Smooth muscle cell (in vitro differentiated cells): ENCODE measurements at regions not wholly inside any gene's neighbourhood (a gene's known extent, or its start where the extent isn't known, plus 50 kb on each side); places are given as distances from the start of the nearest gene placed in this dataset.
A peak's percentile ranks its signal among the peaks of the same experiment; 100 is the strongest.

Experiments
- DNase-seq: peaks from one replicate; lab custom pipeline; 2025; ENCODE audit not compliant: unreplicated experiment; lab: John Stamatoyannopoulos, UW
- H2AFZ ChIP-seq: fragments of 200-600 bp; sonication (generic); 2 replicates; pipeline ENCODE4 v1.6.0; 2016; ENCODE audit warnings: antibody characterized with exemption, low read depth, mild to moderate bottlenecking
- H3F3A ChIP-seq: fragments of 200-600 bp; sonication (generic); 2 replicates; pipeline ENCODE4 v1.6.0; 2017; ENCODE audit warnings: antibody characterized with exemption, low read depth
- H3K27ac ChIP-seq: fragments of 200-600 bp; sonication (generic); 2 replicates; pipeline ENCODE4 v1.5.1; 2016; ENCODE audit warnings: low read depth, mild to moderate bottlenecking
- H3K27me3 ChIP-seq: fragments of 200-600 bp; sonication (generic); 2 replicates; pipeline ENCODE4 v1.6.1; 2016; ENCODE audit warnings: low read depth, mild to moderate bottlenecking
- H3K36me3 ChIP-seq: fragments of 200-600 bp; sonication (generic); 2 replicates; pipeline ENCODE4 v1.5.1; 2016; ENCODE audit warnings: low read depth
- H3K4me1 ChIP-seq: fragments of 200-600 bp; sonication (generic); 2 replicates; pipeline ENCODE4 v1.5.1; 2016; ENCODE audit warnings: low read depth
- H3K4me2 ChIP-seq: fragments of 200-600 bp; sonication (generic); 2 replicates; pipeline ENCODE4 v1.6.0; 2016; ENCODE audit warnings: mild to moderate bottlenecking
- H3K4me3 ChIP-seq: fragments of 200-600 bp; sonication (generic); 2 replicates; pipeline ENCODE4 v1.5.1; 2016; ENCODE audit warnings: mild to moderate bottlenecking
- H3K79me2 ChIP-seq: fragments of 200-600 bp; sonication (generic); 2 replicates; pipeline ENCODE4 v1.6.0; 2016; ENCODE audit warnings: low read depth, mild to moderate bottlenecking
- H3K9ac ChIP-seq: fragments of 200-600 bp; sonication (generic); 2 replicates; pipeline ENCODE4 v1.6.0; 2016; ENCODE audit warnings: low read depth
- H3K9me3 ChIP-seq: fragments of 200-600 bp; sonication (generic); replicated peaks from 2 replicates; pipeline ENCODE4 v1.5.1; 2016; ENCODE audit warnings: low read depth
- H4K20me1 ChIP-seq: fragments of 200-600 bp; sonication (generic); 2 replicates; pipeline ENCODE4 v1.6.0; 2016; ENCODE audit warnings: low read depth
- CTCF ChIP-seq: fragments of 200-600 bp; sonication (generic); IDR thresholded peaks from 2 replicates; pipeline ENCODE4 v1.5.1; 2017; ENCODE audit warnings: borderline replicate concordance, mild to moderate bottlenecking, antibody characterized with exemption; ENCODE audit not compliant: insufficient read depth, poor library complexity, severe bottlenecking
- WGBS: methylation state at CpG from one replicate; pipeline ENCODE4 v1.1.7; 2016; ENCODE audit warnings: low lambda C conversion rate; 5-methylcytosine and 5-hydroxymethylcytosine counted together

DNA sequence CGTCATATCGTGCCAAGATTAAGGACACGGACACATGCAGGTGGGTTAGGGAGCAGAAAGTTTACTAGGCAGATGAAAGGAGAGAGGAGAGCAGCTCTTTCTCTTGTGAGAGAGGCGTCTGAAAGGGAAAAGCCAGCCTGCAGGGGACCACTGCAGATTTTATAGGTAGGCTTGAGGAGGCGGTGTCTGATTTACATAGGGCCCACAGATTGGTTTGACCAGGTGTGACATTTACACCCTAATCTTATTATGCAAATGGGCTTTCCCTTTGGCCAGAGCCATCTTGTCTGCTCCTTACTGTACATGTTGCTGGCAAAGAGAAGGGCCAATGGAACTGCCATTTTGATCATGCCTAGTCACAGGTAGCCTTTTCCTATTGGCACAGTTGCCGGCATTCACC, 137.2 kb upstream of the TAF11L2 start:
- no peaks in the 10 kb centered on the region for H3K27me3 ChIP-seq
- no peak for DNase-seq
- H3K4me3 ChIP-seq = no peak overlapping the region
- TF ChIP-seq CTCF = no peak
- 93% methylated on average over 6 of the region's 6 CpGs for WGBS
- H3K36me3 ChIP-seq = no peaks in the 10 kb centered on the region
- H3F3A ChIP-seq = peaks cover 19% of the 10 kb centered on the region
- H3K4me2 ChIP-seq = no peak overlapping the region
- no peaks in the 10 kb centered on the region for H3K9me3 ChIP-seq
- peak overlapping the region; percentile 89 for H3K27ac ChIP-seq
- no peak overlapping the region for H2AFZ ChIP-seq
- no peaks in the 10 kb centered on the region for H3K79me2 ChIP-seq
- no peaks in the 10 kb centered on the region for H4K20me1 ChIP-seq
- H3K4me1 ChIP-seq = peaks cover 18% of the 10 kb centered on the region
- H3K9ac ChIP-seq = no peak overlapping the region

DNA sequence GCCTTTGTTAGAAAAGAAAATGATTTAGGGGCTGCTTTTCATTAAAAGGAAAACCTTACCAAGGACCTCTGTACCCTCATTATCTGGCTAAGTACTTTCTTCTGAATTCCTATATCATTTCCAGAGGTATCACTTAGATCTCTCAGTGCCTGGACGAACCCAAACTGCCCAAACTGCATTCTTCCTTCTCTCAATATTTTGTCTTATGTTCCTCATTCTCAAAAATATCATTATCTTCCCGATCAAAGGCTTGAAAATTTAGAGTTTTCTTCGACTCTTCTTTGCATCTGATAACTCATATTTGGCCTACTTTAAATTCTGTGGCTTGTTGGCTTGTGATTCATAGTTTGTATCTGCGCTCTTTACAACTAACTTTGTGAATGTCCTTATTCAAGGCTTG, 136.7 kb upstream of the TAF11L2 start:
- 65% methylated on average over 4 of the region's 4 CpGs for WGBS
- DNase-seq = no peak
- Histone ChIP-seq H3K27ac (no peak overlapping the region), H3K36me3 (no peaks in the 10 kb centered on the region), H3F3A (peaks cover 19% of the 10 kb centered on the region), H2AFZ (no peak overlapping the region), H3K27me3 (no peaks in the 10 kb centered on the region), H3K4me1 (peaks cover 19% of the 10 kb centered on the region), H4K20me1 (no peaks in the 10 kb centered on the region), H3K9me3 (no peaks in the 10 kb centered on the region), H3K9ac (no peak overlapping the region), H3K4me3 (no peak overlapping the region), H3K79me2 (no peaks in the 10 kb centered on the region), H3K4me2 (no peak overlapping the region)
- TF ChIP-seq CTCF = no peak

DNA sequence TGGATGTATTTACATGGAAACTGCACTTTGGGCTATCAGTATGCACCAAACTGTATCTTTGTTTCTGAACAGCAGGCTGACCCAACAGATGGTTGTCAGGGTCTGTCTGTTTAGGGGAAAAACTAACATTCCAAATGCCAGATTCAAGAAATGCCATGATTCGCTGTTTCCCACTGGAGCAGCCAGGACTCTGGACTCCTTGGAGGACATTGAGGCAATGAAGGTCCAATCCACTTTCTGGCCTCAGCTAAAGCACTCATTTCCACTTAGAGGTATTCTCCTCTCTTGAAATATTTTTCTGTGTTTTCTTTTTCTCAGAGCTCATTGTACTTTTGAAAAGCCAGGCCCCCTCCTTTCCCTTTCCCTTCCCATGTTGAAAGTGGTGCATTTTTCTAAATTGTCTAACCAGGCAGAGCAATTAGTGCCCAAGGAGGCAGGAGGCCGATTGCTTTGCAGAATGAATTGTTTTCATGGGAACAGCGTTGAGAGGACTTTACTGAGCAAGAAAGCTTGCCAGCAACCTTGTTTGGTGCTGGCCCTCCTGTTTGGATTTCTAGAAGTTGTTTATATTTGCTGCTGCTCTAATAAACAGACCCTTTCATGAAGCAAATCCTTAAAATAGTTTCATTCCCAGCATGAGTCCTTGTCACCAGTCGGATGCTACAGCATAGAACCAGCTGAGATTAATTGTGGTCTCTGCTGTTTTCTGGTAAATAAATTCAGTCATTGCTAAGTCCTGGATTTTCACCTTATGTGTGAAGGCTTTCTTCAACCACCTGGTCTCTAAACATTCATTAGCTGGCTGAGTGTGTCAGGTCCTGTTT, 132.8 kb upstream of the TAF11L2 start:
- no peak for TF ChIP-seq CTCF
- WGBS = 53% methylated on average over 4 of the region's 4 CpGs

GRCh38 chr5:17365811-17366138, 132.3 kb upstream of the TAF11L2 start:
- Histone ChIP-seq H3K27me3 (no peaks in the 10 kb centered on the region), H3K9ac (peak overlapping the region; percentile 16), H3K4me3 (no peak overlapping the region), H4K20me1 (no peaks in the 10 kb centered on the region), H3K27ac (peak overlapping the region; percentile 65), H3K36me3 (no peaks in the 10 kb centered on the region), H3K9me3 (no peaks in the 10 kb centered on the region), H3K79me2 (no peaks in the 10 kb centered on the region), H3K4me1 (peaks cover 19% of the 10 kb centered on the region), H3F3A (peaks cover 10% of the 10 kb centered on the region), H3K4me2 (peak overlapping the region; percentile 42), H2AFZ (no peak overlapping the region)
- TF ChIP-seq CTCF = no peak
- peak; percentile 10 for DNase-seq
- WGBS = 42% methylated on average over 7 of the region's 7 CpGs

More for the DNA sequence above, 132.8 kb upstream of the TAF11L2 start:
- Histone ChIP-seq H3K27me3 (no peaks in the 10 kb centered on the region), H3K9ac (peak overlapping the region; percentile 16), H3K27ac (peak overlapping the region; percentile 65), H3K79me2 (no peaks in the 10 kb centered on the region), H3F3A (peaks cover 14% of the 10 kb centered on the region), H3K4me1 (peaks cover 19% of the 10 kb centered on the region), H3K4me3 (no peak overlapping the region), H4K20me1 (no peaks in the 10 kb centered on the region), H3K9me3 (no peaks in the 10 kb centered on the region), H3K36me3 (no peaks in the 10 kb centered on the region), H2AFZ (no peak overlapping the region), H3K4me2 (peak overlapping the region; percentile 42)
- DNase-seq = no peak
